ENCODE measurements at regions not wholly inside any gene's neighbourhood (a gene's known extent, or its start where the extent isn't known, plus 50 kb on each side); places are given as distances from the start of the nearest gene placed in this dataset.

- TF ChIP-seq CTCF (IDR thresholded peaks at IDR 0.05 in 8 of 11, conservative IDR thresholded peaks at IDR 0.05 in 3 of 11), result no peak
- no peak for TF ChIP-seq POLR2AphosphoS5 (IDR thresholded peaks at IDR 0.05)
- no peak for TF ChIP-seq POLR2A (IDR thresholded peaks at IDR 0.05)
Observed at GRCh38 chr5:91998774-91999173, 615.7 kb upstream of the ARRDC3 start.

Measured in spleen (tissue), 7 donors.